ENCODE measurements at regions not wholly inside any gene's neighbourhood (a gene's known extent, or its start where the extent isn't known, plus 50 kb on each side); places are given as distances from the start of the nearest gene placed in this dataset.

DNA sequence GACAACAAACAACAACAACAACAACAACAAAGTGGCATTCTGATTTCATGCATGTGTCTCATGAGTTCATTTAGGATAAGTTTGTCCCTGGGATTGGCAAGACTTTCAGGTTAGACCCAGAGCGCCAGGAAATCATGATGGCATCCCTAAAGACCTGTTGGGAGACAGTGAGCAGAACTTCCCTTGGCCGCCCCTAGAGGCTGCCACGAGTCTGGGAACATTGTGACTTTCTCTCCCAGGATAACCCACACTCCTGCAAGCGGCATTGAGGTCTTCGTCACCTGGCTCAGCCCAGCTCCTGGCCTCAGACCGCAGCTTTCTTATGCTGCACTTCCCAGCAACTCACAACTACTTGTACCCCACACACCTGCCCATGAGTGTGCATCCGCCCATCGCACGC, 80.5 kb upstream of the RNF32 start:
- TF ChIP-seq EP300 (IDR thresholded peaks at IDR 0.05) = no peak
- TF ChIP-seq POLR2A (IDR thresholded peaks at IDR 0.05) = no peak
- TF ChIP-seq, protein P1, sequence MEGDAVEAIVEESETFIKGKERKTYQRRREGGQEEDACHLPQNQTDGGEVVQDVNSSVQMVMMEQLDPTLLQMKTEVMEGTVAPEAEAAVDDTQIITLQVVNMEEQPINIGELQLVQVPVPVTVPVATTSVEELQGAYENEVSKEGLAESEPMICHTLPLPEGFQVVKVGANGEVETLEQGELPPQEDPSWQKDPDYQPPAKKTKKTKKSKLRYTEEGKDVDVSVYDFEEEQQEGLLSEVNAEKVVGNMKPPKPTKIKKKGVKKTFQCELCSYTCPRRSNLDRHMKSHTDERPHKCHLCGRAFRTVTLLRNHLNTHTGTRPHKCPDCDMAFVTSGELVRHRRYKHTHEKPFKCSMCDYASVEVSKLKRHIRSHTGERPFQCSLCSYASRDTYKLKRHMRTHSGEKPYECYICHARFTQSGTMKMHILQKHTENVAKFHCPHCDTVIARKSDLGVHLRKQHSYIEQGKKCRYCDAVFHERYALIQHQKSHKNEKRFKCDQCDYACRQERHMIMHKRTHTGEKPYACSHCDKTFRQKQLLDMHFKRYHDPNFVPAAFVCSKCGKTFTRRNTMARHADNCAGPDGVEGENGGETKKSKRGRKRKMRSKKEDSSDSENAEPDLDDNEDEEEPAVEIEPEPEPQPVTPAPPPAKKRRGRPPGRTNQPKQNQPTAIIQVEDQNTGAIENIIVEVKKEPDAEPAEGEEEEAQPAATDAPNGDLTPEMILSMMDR (IDR thresholded peaks at IDR 0.05) = no peak
- TF ChIP-seq POLR2AphosphoS5 (IDR thresholded peaks at IDR 0.05) = no peak
- Histone ChIP-seq H3K4me1 (no peaks in the 10 kb centered on the region), H3K27ac (no peak overlapping the region), H3K36me3 (no peaks in the 10 kb centered on the region), H3K27me3 (no peaks in the 10 kb centered on the region), H3K4me3 (no peak overlapping the region), H3K9me3 (peaks cover 3% of the 10 kb centered on the region)
- WGBS = 79% methylated on average over 9 of the region's 9 CpGs
- no peak for DNase-seq (ENCODE audit: low spot score in 2 of 2)

GRCh38 chr7:156559001-156559400, 81.6 kb upstream of the RNF32 start:
- no peak for DNase-seq (ENCODE audit: low spot score in 2 of 2)
- peaks cover 3% of the 10 kb centered on the region for H3K9me3 ChIP-seq
- no peak overlapping the region for H3K27ac ChIP-seq
- H3K4me3 ChIP-seq = no peak overlapping the region
- 88% methylated on average over 9 of the region's 9 CpGs for WGBS
- no peaks in the 10 kb centered on the region for H3K4me1 ChIP-seq
- no peak for TF ChIP-seq POLR2A (IDR thresholded peaks at IDR 0.05)
- no peak for TF ChIP-seq EP300 (IDR thresholded peaks at IDR 0.05)
- TF ChIP-seq, protein P1 (IDR thresholded peaks at IDR 0.05) = no peak
- H3K27me3 ChIP-seq = no peaks in the 10 kb centered on the region
- H3K36me3 ChIP-seq = no peaks in the 10 kb centered on the region

GRCh38 chr7:156558198-156558597, 82.4 kb upstream of the RNF32 start:
- Histone ChIP-seq H3K27me3 (no peaks in the 10 kb centered on the region), H3K36me3 (no peaks in the 10 kb centered on the region), H3K4me3 (no peak overlapping the region), H3K9me3 (no peaks in the 10 kb centered on the region), H3K4me1 (no peaks in the 10 kb centered on the region), H3K27ac (no peak overlapping the region)
- no peak for DNase-seq (ENCODE audit: low spot score in 2 of 2)
- 74% methylated on average over 4 of the region's 4 CpGs for WGBS
- TF ChIP-seq, protein P1 (IDR thresholded peaks at IDR 0.05) = no peak
- TF ChIP-seq POLR2A (IDR thresholded peaks at IDR 0.05) (no peak), EP300 (IDR thresholded peaks at IDR 0.05) (no peak), POLR2AphosphoS5 (IDR thresholded peaks at IDR 0.05) (no peak)

- WGBS = 81% methylated on average over 2 of the region's 2 CpGs
- no peak for DNase-seq (ENCODE audit: low spot score in 2 of 2)
- Histone ChIP-seq H3K36me3 (no peaks in the 10 kb centered on the region), H3K4me3 (no peak overlapping the region), H3K27ac (no peak overlapping the region), H3K27me3 (no peaks in the 10 kb centered on the region), H3K9me3 (no peaks in the 10 kb centered on the region), H3K4me1 (no peaks in the 10 kb centered on the region)
- TF ChIP-seq EP300 (IDR thresholded peaks at IDR 0.05) (no peak), POLR2AphosphoS5 (IDR thresholded peaks at IDR 0.05) (no peak)
Observed at GRCh38 chr7:156556083-156556482, 84.5 kb upstream of the RNF32 start.

GRCh38 chr7:156554488-156554887, 86.1 kb upstream of the RNF32 start:
- Histone ChIP-seq H3K9me3 (no peaks in the 10 kb centered on the region), H3K36me3 (no peaks in the 10 kb centered on the region), H3K27ac (no peak overlapping the region), H3K4me3 (no peak overlapping the region), H3K27me3 (no peaks in the 10 kb centered on the region), H3K4me1 (no peaks in the 10 kb centered on the region)
- DNase-seq (ENCODE audit: low spot score in 2 of 2) = no peak
- WGBS = 84% methylated on average over 8 of the region's 8 CpGs
- TF ChIP-seq, protein P1 (IDR thresholded peaks at IDR 0.05) = no peak
- TF ChIP-seq POLR2AphosphoS5 (IDR thresholded peaks at IDR 0.05) (no peak), POLR2A (IDR thresholded peaks at IDR 0.05) (no peak), EP300 (IDR thresholded peaks at IDR 0.05) (no peak)

GRCh38 chr7:156549636-156550035, 90.9 kb upstream of the RNF32 start:
- Histone ChIP-seq H3K27ac (no peak overlapping the region), H3K27me3 (no peaks in the 10 kb centered on the region), H3K9me3 (no peaks in the 10 kb centered on the region), H3K4me1 (no peaks in the 10 kb centered on the region), H3K36me3 (no peaks in the 10 kb centered on the region), H3K4me3 (no peak overlapping the region)
- 95% methylated on average over 6 of the region's 9 CpGs for WGBS
- DNase-seq (ENCODE audit: low spot score in 2 of 2) = no peak
- TF ChIP-seq EP300 (IDR thresholded peaks at IDR 0.05) (no peak), POLR2A (IDR thresholded peaks at IDR 0.05) (no peak), POLR2AphosphoS5 (IDR thresholded peaks at IDR 0.05) (no peak)
- TF ChIP-seq, protein P1 (IDR thresholded peaks at IDR 0.05) = no peak

All from suprapubic skin (tissue), 4 donors.